CD4-positive, CD25-positive, alpha-beta regulatory T cell (primary cell): ENCODE measurements at regions not wholly inside any gene's neighbourhood (a gene's known extent, or its start where the extent isn't known, plus 50 kb on each side); places are given as distances from the start of the nearest gene placed in this dataset.

ENCODE experiments used
- ATAC-seq, 2 donors: fragments of 150-1000 bp; cut with Tn5 transposase; one replicate each; pipeline ENCODE4 v1.10.0; 2021; ENCODE audit warnings: low read depth in 2 of 2, moderate number of reproducible peaks in 2 of 2, moderate library complexity in 1 of 2
- DNase-seq, 3 donors: peaks; one replicate each; pipeline versions ENCODE4 v3.0.0 to v3.0.0-alpha.2; 2012 to 2022; ENCODE audit warnings: mixed read lengths in 1 of 3
- H3K27ac ChIP-seq: one replicate; pipeline ENCODE4 v1.7.0; 2013; ENCODE audit warnings: mild to moderate bottlenecking, low read length; ENCODE audit not compliant: insufficient read depth, poor library complexity, severe bottlenecking
- H3K27me3 ChIP-seq: one replicate; pipeline ENCODE4 v1.7.0; 2013; ENCODE audit warnings: low read length; ENCODE audit not compliant: control insufficient read depth, insufficient read depth
- H3K36me3 ChIP-seq: one replicate; pipeline ENCODE4 v1.7.0; 2013; ENCODE audit warnings: mild to moderate bottlenecking, low read length, moderate library complexity; ENCODE audit not compliant: control insufficient read depth, insufficient read depth
- H3K4me1 ChIP-seq: 2 replicates; pipeline ENCODE4 v1.7.0; 2013; ENCODE audit warnings: mild to moderate bottlenecking, low read length; ENCODE audit not compliant: insufficient read depth, control insufficient read depth, poor library complexity, severe bottlenecking
- H3K4me3 ChIP-seq: one replicate; pipeline ENCODE4 v1.7.0; 2013; ENCODE audit warnings: low read depth, mild to moderate bottlenecking, low read length, moderate library complexity
- H3K9me3 ChIP-seq, 2 experiments: 1 replicate in 1 of 2; 2 replicates in 1 of 2; pipeline ENCODE4 v1.7.0; 2013; ENCODE audit warnings: low read length in 2 of 2, mild to moderate bottlenecking in 1 of 2, moderate library complexity in 1 of 2; ENCODE audit not compliant: control insufficient read depth in 2 of 2
- H3K27ac Mint-ChIP-seq, 3 donors: one replicate each; pipeline ENCODE4 v1.8.0; 2020 to 2022; ENCODE audit warnings: mild to moderate bottlenecking in 3 of 3, mixed read lengths in 3 of 3, moderate library complexity in 2 of 3
- H3K27me3 Mint-ChIP-seq: one replicate; pipeline ENCODE4 v1.8.0; 2022; ENCODE audit warnings: mild to moderate bottlenecking, mixed read lengths
- H3K36me3 Mint-ChIP-seq: one replicate; pipeline ENCODE4 v1.8.0; 2020; ENCODE audit warnings: mixed read lengths
- H3K4me1 Mint-ChIP-seq, 4 donors: one replicate each; pipeline ENCODE4 v1.8.0; 2020 to 2022; ENCODE audit warnings: mixed read lengths in 4 of 4, mild to moderate bottlenecking in 1 of 4
- H3K4me3 Mint-ChIP-seq, 4 donors: one replicate each; pipeline ENCODE4 v1.8.0; 2020 to 2022; ENCODE audit warnings: mild to moderate bottlenecking in 4 of 4, mixed read lengths in 4 of 4, moderate library complexity in 3 of 4
- H3K9me3 Mint-ChIP-seq, 7 donors: one replicate each; pipeline ENCODE4 v1.8.0; 2020 to 2022; ENCODE audit warnings: mixed read lengths in 7 of 7, mild to moderate bottlenecking in 3 of 7, moderate library complexity in 2 of 7

DNA sequence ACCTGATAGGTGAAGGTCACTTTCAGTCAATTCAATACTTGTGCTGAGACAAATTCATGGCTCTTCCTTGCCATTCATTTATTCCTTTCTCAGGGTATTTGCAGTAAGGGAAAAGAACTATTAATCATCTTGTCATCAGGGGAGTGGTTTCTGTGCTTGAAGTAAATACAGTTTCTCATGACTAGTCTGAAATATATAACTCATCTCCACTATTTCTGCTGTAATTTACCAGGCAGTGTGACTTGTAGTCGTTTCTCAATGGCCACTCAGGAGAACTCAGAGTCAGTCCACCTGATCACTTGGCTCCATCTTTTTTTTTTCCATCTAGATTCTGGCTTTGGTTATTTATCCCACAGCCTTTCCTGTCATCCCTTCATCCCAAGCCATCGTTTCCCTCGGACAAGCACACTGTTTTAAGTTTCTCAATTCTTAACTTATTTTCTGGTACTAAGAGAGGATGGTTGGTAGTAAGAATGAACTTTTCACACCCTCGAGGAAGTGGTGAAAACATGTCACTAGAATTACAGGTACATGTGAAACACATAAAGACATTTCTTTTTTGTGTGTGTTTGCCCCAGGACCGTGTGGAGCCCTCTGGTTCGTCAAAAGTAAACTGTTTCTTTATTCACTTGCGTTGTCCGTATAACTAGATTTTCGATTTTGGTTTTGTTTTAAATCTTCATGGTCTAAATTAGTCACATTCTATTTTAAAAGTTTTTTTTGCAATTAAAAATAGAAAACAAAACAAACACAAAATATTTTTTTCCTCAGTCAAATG, 620.2 kb downstream of the ZBBX start:
- H3K36me3 Mint-ChIP-seq, result no peaks in the 10 kb centered on the region
- H3K27me3 ChIP-seq, result no peaks in the 10 kb centered on the region
- no peak for ATAC-seq

DNA sequence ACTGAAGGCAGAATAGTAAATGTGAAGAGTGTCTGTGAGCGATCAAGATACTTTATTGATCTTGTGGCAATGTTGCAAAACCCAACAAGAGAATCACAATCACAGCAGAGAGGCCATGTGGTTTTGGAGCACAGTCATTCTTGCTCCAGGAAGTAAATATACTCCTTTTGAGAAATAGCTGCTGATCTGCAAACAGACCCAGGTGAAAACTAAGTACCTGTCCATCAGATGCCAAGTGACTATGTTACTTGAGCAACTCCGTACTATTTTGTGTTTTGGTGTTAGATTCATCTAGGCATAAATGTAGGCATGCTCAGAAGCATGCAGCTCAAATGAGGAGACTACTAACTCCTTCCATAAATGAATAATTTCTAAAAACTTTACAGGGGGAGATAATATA, 627.9 kb downstream of the ZBBX start:
- Histone ChIP-seq H3K4me3 (no peak overlapping the region), H3K27me3 (no peaks in the 10 kb centered on the region), H3K9me3 (peaks cover 6 to 8% of the 10 kb centered on the region in 2 experiments), H3K36me3 (no peaks in the 10 kb centered on the region), H3K27ac (no peak overlapping the region), H3K4me1 (no peaks in the 10 kb centered on the region)
- H3K4me1 Mint-ChIP-seq, result no peaks in the 10 kb centered on the region
- peaks cover 5 to 26% (median 10%) of the 10 kb centered on the region in 7 donors for H3K9me3 Mint-ChIP-seq
- no peak overlapping the region for H3K4me3 Mint-ChIP-seq
- no peaks in the 10 kb centered on the region for H3K27me3 Mint-ChIP-seq
- no peak overlapping the region for H3K27ac Mint-ChIP-seq
- no peak for DNase-seq
- H3K36me3 Mint-ChIP-seq, result no peaks in the 10 kb centered on the region
- no peak for ATAC-seq

More for the DNA sequence above, 620.2 kb downstream of the ZBBX start:
- peaks cover 3 to 26% of the 10 kb centered on the region in 2 experiments for H3K9me3 ChIP-seq
- Mint-ChIP-seq H3K27me3 (no peaks in the 10 kb centered on the region), H3K4me3 (no peak overlapping the region), H3K9me3 (peaks cover 2 to 16% (median 8%) of the 10 kb centered on the region in 7 donors), H3K27ac (no peak overlapping the region), H3K4me1 (no peaks in the 10 kb centered on the region)
- DNase-seq, result no peak
- no peak overlapping the region for H3K4me3 ChIP-seq
- H3K4me1 ChIP-seq, result no peaks in the 10 kb centered on the region
- no peak overlapping the region for H3K27ac ChIP-seq
- H3K36me3 ChIP-seq, result no peaks in the 10 kb centered on the region

DNA sequence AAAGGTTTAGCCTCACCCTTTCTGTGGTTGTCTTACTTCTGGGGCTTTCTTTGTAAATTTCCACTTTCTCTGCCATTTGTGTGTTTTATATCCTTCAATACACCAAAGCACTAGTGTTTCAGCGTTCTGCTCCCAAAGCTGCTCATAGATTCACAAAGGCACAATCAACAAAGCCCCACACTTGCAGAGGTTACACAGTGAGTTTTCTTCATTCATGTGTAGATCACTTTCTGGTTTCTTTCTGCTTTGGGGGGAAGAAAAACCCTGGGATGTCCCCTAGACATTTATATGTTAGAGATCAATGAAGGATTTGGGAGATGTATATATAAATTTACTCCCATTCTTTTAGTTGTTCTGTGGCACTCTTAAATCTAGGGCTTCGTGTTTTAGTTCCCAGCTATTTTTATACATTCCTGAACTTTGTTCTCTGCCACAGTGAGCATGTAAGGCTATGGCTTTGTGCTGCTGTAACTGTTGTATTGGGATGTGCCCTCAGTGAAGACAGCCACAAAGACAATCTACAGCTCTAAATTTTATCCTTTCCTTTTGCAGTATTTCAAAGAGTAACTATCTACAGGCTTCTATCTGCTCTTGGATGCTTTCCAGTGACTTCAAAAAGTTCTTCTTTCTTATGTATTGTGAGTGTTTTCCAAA, 636.5 kb downstream of the ZBBX start:
- ATAC-seq (no peak), DNase-seq (no peak)
- Mint-ChIP-seq H3K36me3 (no peaks in the 10 kb centered on the region), H3K4me1 (no peaks in the 10 kb centered on the region), H3K9me3 (peaks cover 0 to 22% (median 1%) of the 10 kb centered on the region in 7 donors), H3K4me3 (no peak overlapping the region), H3K27ac (no peak overlapping the region), H3K27me3 (no peaks in the 10 kb centered on the region)
- no peak overlapping the region for H3K4me3 ChIP-seq
- no peaks in the 10 kb centered on the region for H3K36me3 ChIP-seq
- H3K4me1 ChIP-seq, result no peaks in the 10 kb centered on the region
- H3K27ac ChIP-seq, result no peak overlapping the region
- H3K9me3 ChIP-seq, result peaks cover 0 to 8% of the 10 kb centered on the region in 2 experiments
- no peaks in the 10 kb centered on the region for H3K27me3 ChIP-seq

DNA sequence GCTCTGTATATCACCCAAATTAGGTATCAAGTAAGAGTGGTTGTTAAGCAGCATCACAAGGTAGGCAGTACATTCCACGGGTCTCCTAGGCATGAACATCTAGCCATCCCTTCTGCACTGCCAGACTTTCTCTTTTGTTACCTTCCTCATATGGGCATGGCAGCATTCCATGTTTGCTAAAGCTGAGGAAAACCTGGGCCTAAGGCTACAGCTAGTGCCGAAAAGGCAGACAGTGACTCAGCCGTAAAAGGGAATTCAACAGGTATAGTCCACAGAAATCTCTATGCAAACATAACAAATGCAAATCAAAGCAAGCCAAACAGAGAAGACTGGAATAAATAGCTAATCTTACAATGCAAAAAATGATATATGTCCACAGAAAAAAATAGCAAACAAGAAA, 645.4 kb downstream of the ZBBX start:
- DNase-seq (no peak), ATAC-seq (no peak)
- H3K27me3 ChIP-seq, result no peaks in the 10 kb centered on the region
- no peak overlapping the region for H3K27ac ChIP-seq
- Mint-ChIP-seq H3K4me3 (no peak overlapping the region), H3K4me1 (no peaks in the 10 kb centered on the region), H3K36me3 (no peaks in the 10 kb centered on the region), H3K9me3 (peaks cover 0 to 20% (median 4%) of the 10 kb centered on the region in 7 donors), H3K27ac (no peak overlapping the region), H3K27me3 (no peaks in the 10 kb centered on the region)
- no peak overlapping the region for H3K4me3 ChIP-seq
- H3K36me3 ChIP-seq, result no peaks in the 10 kb centered on the region
- no peaks in the 10 kb centered on the region for H3K4me1 ChIP-seq
- H3K9me3 ChIP-seq, result peaks cover 0 to 3% of the 10 kb centered on the region in 2 experiments

DNA sequence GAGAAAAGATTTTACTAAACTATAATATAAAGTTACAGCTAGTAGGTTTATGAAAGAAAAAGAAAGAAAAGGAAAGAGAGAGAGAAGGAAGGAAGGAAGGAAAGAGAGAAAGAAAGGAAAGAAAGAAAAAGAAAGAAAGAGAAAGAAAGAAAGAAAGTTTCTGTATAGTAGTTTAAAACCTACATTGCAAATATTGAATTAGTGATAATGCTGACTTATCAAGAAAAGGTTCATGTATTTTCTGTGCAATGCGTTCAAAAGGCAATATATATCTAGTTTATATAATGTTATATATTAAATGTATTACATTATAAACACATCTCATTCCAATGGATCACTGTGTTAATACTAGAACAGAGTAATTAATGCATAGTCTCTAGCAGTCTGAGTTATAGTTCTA, 648.4 kb downstream of the ZBBX start:
- no peaks in the 10 kb centered on the region for H3K4me1 Mint-ChIP-seq
- no peak overlapping the region for H3K4me3 ChIP-seq
- no peaks in the 10 kb centered on the region for H3K36me3 Mint-ChIP-seq
- no peaks in the 10 kb centered on the region for H3K36me3 ChIP-seq
- peaks cover 2 to 24% (median 4%) of the 10 kb centered on the region in 7 donors for H3K9me3 Mint-ChIP-seq
- H3K27ac Mint-ChIP-seq, result no peak overlapping the region
- no peak for ATAC-seq
- peak overlapping the region in 1 of 4 donors; percentile 65 for H3K4me3 Mint-ChIP-seq
- H3K27me3 Mint-ChIP-seq, result no peaks in the 10 kb centered on the region
- no peaks in the 10 kb centered on the region for H3K4me1 ChIP-seq
- peaks cover 0 to 3% of the 10 kb centered on the region in 2 experiments for H3K9me3 ChIP-seq
- H3K27ac ChIP-seq, result no peak overlapping the region
- no peak for DNase-seq
- no peaks in the 10 kb centered on the region for H3K27me3 ChIP-seq

DNA sequence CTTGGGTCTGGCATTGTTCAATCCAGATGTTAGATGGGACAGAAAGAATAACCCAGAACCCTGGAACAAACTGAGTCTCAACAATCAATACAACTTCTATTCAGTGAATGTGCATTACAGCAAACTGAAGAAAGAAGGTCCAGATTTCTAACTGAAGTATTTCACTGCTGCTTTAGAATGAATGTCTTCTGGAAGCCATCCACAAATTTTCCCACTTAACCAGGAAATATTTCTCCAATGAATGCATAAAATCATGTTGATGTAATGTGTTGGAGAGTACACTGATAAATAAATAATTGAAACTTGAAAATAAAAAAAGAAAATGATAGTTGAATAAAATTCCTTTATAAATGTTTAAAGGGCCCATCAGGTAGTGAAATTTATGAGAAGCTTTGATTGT, 658.6 kb downstream of the ZBBX start:
- no peaks in the 10 kb centered on the region for H3K27me3 ChIP-seq

DNA sequence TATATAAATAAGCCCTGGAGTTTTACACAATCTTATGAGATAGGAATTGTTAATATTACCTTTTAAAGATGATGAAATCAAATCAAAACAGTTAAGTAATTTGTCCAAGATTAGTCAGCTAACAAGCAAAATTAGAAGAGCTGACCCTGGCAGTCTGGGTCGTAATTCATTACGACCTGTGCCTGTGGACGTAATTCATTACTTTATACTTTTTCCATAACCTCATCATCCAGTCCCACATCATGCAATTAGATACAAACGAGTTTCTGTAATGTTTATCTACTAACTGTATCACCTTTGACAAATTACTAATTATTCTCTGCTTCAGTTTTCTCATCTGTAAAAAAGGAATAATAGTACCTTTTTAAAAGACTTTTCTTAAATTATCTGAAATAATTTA, 665.9 kb downstream of the ZBBX start:
- no peaks in the 10 kb centered on the region for H3K36me3 Mint-ChIP-seq
- Histone ChIP-seq H3K9me3 (no peaks in the 10 kb centered on the region), H3K4me1 (no peaks in the 10 kb centered on the region), H3K27ac (no peak overlapping the region), H3K4me3 (no peak overlapping the region), H3K27me3 (no peaks in the 10 kb centered on the region), H3K36me3 (no peaks in the 10 kb centered on the region)
- peaks cover 1 to 21% (median 9%) of the 10 kb centered on the region in 7 donors for H3K9me3 Mint-ChIP-seq
- DNase-seq (no peak), ATAC-seq (no peak)
- no peak overlapping the region for H3K27ac Mint-ChIP-seq
- no peaks in the 10 kb centered on the region for H3K27me3 Mint-ChIP-seq
- H3K4me3 Mint-ChIP-seq, result no peak overlapping the region
- H3K4me1 Mint-ChIP-seq, result no peaks in the 10 kb centered on the region

More for the DNA sequence above, 658.6 kb downstream of the ZBBX start:
- DNase-seq (no peak), ATAC-seq (no peak)
- peaks cover 0 to 7% of the 10 kb centered on the region in 2 experiments for H3K9me3 ChIP-seq
- no peak overlapping the region for H3K27ac ChIP-seq
- H3K36me3 Mint-ChIP-seq, result no peaks in the 10 kb centered on the region
- no peaks in the 10 kb centered on the region for H3K27me3 Mint-ChIP-seq
- H3K4me3 ChIP-seq, result no peak overlapping the region
- H3K36me3 ChIP-seq, result no peaks in the 10 kb centered on the region
- peaks cover 0 to 37% (median 5%) of the 10 kb centered on the region in 7 donors for H3K9me3 Mint-ChIP-seq
- peak overlapping the region in 1 of 4 donors; percentile 74 for H3K4me3 Mint-ChIP-seq
- H3K27ac Mint-ChIP-seq, result no peak overlapping the region
- no peaks in the 10 kb centered on the region for H3K4me1 ChIP-seq
- H3K4me1 Mint-ChIP-seq, result no peaks in the 10 kb centered on the region
